Stimulated activated CD4-positive, alpha-beta T cell treated with anti-CD3 and anti-CD28 coated beads, TNF-alpha, amount 100 ng/mL, for 1 hour (primary cell): ENCODE measurements at regions not wholly inside any gene's neighbourhood (a gene's known extent, or its start where the extent isn't known, plus 50 kb on each side); places are given as distances from the start of the nearest gene placed in this dataset.
"Not testable (repeated sequence)": the region's sequence is repeated elsewhere in the genome, so short reads cannot be mapped to it uniquely, and the experiment has no call there.

Experiments used
- DNase-seq, 3 donors: peaks; one replicate each; pipeline ENCODE4 v3.0.0-alpha.2; 2020; ENCODE audit warnings: low read depth in 3 of 3, low spot score in 1 of 3

DNA sequence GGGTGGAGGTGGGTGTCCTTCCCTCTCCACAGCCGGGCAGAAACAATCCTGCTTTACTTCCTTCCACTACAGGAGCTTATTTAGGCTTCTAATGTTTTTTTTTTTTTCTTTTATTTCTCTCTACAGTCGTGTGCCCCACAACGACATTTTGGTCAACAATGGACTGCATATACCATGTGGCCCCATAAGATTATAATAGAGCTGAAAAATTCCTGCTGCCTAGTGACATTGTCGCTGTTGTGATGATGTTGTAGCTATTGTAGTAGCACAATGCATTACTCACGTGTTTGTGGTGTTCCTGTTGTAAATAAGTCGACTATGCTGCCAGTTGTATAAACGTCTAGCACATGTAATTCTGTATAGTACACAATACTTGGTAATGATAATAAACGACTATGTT lies 153.7 kb downstream of the IL20RB start:
- DNase-seq: no peak

DNA sequence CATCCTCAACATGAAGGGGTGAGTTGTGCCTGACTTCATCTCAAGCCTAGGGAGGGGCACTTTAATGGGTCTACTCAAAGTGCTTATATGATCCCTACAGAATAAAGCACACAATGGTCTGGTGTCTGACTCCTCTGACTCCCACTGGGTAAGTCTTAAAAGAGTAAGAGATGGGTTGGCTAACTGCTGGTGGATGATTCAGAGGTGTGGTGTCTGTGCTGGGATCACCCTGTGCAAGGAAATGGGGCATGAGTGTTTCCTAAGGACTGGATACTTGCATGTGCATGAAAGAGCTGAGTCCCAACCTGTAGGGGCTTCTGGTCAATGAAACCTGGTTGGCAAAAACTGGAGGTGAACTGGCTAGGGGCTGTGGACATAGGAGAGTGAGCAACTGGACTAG lies 158.8 kb downstream of the IL20RB start:
- no peak for DNase-seq

- peak in 1 of 3 donors; percentile 1 for DNase-seq
These were observed 164.0 kb downstream of the IL20RB start for GRCh38 chr3:137121704-137122314.

GRCh38 chr3:137131081-137131480 lies 173.3 kb downstream of the IL20RB start:
- DNase-seq: no peak

DNA sequence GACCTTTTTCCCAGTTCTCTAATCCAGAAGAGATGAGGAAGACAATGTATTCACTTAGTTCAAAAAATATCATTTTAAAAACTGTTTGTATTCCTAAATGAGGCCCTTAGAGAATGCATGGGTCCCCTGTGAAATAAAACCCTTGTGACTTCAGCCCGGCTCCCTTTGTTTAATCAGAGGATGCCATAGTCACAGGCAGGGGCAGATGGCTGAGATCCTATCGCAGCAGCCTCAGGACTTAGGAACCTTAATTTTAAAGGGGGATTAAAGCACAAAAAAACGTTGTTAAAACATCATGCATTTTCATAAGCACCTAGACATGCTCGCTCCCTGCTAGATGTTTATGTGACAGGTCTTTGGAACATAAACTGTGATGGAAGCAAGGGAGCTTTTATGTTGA lies 176.6 kb downstream of the IL20RB start:
- no peak for DNase-seq

- no peak for DNase-seq
These were observed 190.6 kb downstream of the IL20RB start for GRCh38 chr3:137148406-137148805.

DNA sequence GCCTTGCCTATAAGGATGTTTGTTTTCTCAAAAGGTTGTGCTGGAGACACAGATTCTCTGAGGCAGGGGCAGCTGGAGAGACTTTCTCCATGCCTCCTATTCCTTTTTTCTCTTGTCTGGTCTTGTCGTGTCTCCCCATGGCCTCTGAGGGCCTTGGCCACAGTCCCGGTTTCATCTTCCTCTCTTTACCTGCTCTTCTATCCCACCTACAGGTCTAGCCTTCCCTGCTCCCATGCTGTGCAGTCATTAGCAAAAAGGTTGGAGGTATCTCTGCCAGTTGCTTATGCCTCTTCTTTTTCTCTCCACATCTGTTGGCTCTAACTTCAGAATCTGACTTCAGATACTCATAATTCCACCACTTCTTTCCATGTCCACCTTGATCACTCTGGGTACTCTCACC lies 191.1 kb downstream of the IL20RB start:
- DNase-seq: no peak

DNA sequence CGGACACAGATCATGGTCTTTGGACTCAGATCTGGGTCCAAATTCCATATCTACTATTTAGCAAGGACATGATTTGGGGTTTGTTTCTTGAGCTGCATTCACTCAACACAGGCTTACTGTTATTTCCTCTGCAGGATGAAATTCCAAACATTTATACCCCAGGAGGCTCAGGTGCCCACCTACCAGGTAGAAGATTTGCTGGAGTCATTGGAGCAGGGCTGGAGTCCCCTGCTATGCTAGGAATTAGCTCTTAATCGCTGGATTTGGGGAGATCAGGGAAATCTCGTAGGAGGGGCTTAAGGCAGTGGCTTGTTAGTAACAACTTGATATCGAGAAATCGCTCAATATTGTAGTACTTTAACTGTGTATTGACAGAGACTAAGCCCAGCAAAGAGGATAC lies 193.0 kb downstream of the IL20RB start:
- no peak for DNase-seq

- not testable (repeated sequence) for DNase-seq
These were observed 195.3 kb downstream of the IL20RB start for GRCh38 chr3:137153046-137153445.

- DNase-seq: no peak
These were observed 205.6 kb downstream of the IL20RB start for GRCh38 chr3:137163241-137163871.

DNA sequence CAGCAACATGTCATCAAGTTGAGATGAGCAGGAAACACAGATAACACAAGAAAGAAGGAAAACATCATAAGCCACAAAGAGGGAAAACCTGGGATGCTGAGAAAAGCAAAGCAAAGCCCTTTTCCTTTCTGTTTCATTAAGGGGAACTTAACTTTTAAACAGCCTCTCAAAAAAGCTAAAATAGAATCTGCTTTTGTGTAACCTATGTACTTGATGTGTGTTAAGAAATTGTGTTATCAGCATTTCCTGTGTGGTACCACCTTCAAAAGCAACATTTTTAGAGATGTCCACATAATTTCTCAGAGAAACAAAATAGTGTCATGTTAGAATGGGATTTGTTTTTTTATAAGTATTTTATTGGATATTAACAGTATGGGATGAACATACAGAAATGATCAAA lies 206.2 kb downstream of the IL20RB start:
- no peak for DNase-seq

DNA sequence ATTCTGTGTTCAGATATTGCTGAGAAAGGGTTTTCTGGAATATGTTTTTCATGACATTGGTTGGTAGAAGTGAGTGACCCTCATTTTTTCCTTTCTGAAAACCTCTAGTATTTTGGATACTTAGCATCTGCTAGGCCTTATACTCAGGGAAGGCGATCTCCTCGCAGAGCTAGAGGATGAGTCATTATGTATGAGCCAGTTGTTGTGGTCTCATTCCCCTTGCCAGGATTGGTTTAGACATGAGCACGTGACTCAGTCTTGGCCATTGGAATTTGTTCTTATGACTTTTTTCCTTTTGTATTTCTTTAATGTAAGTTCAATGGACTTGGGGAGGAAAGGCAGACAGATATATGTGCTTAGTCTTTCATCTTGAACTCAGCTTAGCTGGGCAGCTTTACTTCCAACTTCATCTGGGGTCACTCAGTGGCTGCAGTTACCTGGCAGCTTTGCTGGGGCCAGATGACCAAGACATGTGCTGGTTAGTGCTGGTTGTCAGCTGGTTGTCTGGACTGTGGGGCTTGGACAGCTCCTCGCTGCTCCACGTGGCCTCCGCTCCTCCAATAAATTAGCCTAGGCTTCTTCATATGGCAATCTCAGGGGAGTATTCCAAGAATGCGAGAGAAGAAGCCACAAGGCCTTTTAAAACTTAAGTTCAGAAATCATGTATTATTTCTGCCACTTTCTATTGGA lies 207.5 kb downstream of the IL20RB start:
- DNase-seq: no peak

- DNase-seq: no peak
These were observed 214.2 kb downstream of the IL20RB start for GRCh38 chr3:137171834-137172603.

- DNase-seq: no peak
These were observed 214.9 kb downstream of the IL20RB start for GRCh38 chr3:137172728-137173127.

DNA sequence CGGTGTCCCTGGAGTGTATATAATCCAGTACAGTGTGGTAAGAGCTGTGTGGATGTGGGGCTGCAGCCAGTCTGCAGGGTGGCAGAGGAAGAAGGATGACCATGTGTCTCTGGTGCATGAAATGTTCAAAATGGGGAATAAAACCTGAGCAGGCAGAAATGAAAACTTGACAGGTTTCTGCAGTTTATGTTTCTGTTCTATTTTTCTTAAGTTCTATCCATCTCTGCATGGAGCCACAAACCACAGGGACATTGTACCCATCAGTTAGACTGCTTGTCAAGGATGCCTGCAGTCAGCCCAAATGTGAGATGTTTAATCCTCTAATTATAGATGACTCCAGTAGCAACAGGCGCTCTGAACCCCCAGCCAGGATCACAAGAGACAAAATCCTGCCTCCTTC lies 216.7 kb downstream of the IL20RB start:
- no peak for DNase-seq

GRCh38 chr3:137180220-137180619 lies 222.4 kb downstream of the IL20RB start:
- DNase-seq: no peak

- no peak for DNase-seq
These were observed 233.5 kb downstream of the IL20RB start for GRCh38 chr3:137191133-137191923.

DNA sequence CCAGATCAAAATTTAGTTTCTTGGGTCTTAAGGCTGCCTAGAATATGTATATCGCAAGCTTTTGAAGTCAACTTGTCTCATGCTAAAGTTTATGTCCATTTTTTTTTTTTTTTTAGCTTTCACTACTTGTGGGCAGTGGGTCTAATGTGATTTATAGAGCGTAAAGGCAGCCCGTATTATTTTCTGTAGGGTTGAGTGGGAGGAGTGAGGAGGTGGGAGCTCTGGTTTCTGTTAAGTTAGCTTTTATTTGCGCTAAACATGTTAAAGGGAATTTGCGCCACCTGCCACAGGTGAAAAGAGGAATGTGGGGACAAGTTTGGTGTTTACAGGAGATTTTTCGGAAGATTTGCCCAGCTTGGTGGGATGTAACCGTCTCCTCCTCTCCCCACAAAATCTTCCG lies 234.2 kb downstream of the IL20RB start:
- DNase-seq: no peak

DNA sequence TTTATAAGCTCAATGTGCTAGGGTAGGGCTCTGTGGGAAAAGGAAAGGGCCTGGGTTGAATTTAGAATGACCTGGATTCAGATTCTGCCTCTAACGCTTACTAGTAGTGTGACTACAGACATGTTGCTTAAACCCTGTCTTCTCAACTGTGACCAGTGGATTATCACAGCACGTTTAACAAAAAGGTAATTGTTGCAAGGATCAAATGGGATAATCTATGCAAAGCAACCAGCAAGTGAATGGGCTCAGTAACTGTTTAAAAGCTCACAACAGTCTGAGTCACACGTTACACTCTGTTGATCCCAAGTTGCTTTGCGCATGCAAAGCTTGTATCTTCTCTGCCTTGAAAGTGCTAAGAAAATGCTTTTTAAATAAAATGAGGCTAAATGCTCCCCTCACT lies 236.5 kb downstream of the IL20RB start:
- DNase-seq: no peak

DNA sequence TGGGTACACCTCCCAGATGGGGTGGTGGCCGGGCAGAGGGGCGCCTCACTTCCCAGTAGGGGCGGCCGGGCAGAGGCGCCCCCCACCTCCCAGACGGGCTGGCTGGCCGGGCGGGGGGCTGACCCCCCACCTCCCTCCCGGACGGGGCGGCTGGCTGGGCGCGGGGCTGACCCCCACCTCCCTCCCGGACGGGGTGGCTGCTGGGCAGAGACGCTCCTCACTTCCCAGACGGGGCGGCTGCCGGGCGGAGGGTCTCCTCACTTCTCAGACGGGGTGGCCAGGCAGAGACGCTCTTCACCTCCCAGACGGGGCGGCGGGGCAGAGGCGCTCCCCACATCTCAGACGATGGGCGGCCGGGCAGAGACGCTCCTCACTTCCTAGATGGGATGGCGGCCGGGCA lies 240.6 kb downstream of the IL20RB start:
- DNase-seq: not testable (repeated sequence)

- DNase-seq: no peak
These were observed 241.9 kb downstream of the IL20RB start for GRCh38 chr3:137199678-137200077.
